H1 (cell line): ENCODE measurements at regions not wholly inside any gene's neighbourhood (a gene's known extent, or its start where the extent isn't known, plus 50 kb on each side); places are given as distances from the start of the nearest gene placed in this dataset.

Experiments
- CEBPB ChIP-seq: IDR thresholded peaks from 2 replicates; pipeline ENCODE4 v1.6.1; 2012; ENCODE audit warnings: low read depth, low read length
- EGR1 ChIP-seq: IDR thresholded peaks from 2 replicates; pipeline ENCODE4 v1.6.1; 2011; ENCODE audit warnings: low read depth, low read length, borderline replicate concordance
- EP300 ChIP-seq, 2 experiments: IDR thresholded peaks; 1 replicate in 1 of 2; 2 replicates in 1 of 2; pipeline ENCODE4 v1.6.1; 2011 to 2012; ENCODE audit warnings: low read depth in 2 of 2, low read length in 2 of 2, mild to moderate bottlenecking in 2 of 2, borderline replicate concordance in 1 of 2, inconsistent platforms in 1 of 2, moderate library complexity in 1 of 2
- EZH2 ChIP-seq: fragments of 200-600 bp; sonication (generic); IDR thresholded peaks from 2 replicates; pipeline ENCODE4 v1.7.1; 2012; ENCODE audit warnings: low read depth, mild to moderate bottlenecking, moderate library complexity, low read length, inconsistent platforms; ENCODE audit not compliant: severe bottlenecking
- KDM5A ChIP-seq: fragments of 200-600 bp; IDR thresholded peaks from 2 replicates; pipeline ENCODE4 v1.7.1; 2012; ENCODE audit warnings: mild to moderate bottlenecking, low read length, inconsistent platforms, mixed read lengths
- RAD21 ChIP-seq, 2 experiments: IDR thresholded peaks in 1 of 2; conservative IDR thresholded peaks in 1 of 2; 2 replicates each; pipeline ENCODE4 v1.6.1; 2011; ENCODE audit warnings: low read depth in 2 of 2, low read length in 2 of 2, improper control_type of control experiment in 1 of 2, inconsistent platforms in 1 of 2, mild to moderate bottlenecking in 1 of 2, moderate library complexity in 1 of 2
- SP1 ChIP-seq: IDR thresholded peaks from 2 replicates; pipeline ENCODE4 v1.6.1; 2011; ENCODE audit warnings: low read depth, low read length
- TBP ChIP-seq: IDR thresholded peaks from 2 replicates; pipeline ENCODE4 v1.6.1; 2011; ENCODE audit warnings: low read depth, low read length, improper control_type of control experiment
- TF ChIP-seq, protein P1 (sequence below), 3 experiments: IDR thresholded peaks; 1 replicate in 2 of 3; 2 replicates in 1 of 3; pipeline versions ENCODE4 v1.5.1 to v1.6.1; 2011; ENCODE audit warnings: low read length in 3 of 3, mild to moderate bottlenecking in 3 of 3, inconsistent platforms in 2 of 3, low read depth in 1 of 3, moderate library complexity in 1 of 3; ENCODE audit not compliant: insufficient read depth in 1 of 3; ENCODE audit errors: control extremely low read depth in 1 of 3

DNA sequence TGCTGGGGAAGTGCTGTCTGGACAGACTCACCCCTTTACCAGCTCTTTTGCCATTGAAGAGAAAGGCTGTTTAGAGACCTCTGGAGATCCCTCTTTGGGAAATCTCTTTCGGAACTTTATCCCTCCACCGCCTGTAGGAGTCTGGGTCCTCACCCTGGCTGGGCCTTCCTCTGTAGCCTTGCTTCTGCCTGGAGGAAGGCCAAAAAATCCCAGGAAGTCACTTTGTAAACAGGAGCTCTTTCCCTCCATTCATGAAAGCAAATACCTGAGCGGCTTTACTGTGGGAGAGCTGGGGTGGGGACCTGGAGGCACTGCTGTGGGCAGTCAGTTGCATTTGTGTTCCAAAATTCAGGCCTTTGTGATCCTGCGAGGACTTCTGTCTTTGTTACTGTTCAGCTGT lies 126.2 kb downstream of the KLF6 start:
- TF ChIP-seq, protein P1, sequence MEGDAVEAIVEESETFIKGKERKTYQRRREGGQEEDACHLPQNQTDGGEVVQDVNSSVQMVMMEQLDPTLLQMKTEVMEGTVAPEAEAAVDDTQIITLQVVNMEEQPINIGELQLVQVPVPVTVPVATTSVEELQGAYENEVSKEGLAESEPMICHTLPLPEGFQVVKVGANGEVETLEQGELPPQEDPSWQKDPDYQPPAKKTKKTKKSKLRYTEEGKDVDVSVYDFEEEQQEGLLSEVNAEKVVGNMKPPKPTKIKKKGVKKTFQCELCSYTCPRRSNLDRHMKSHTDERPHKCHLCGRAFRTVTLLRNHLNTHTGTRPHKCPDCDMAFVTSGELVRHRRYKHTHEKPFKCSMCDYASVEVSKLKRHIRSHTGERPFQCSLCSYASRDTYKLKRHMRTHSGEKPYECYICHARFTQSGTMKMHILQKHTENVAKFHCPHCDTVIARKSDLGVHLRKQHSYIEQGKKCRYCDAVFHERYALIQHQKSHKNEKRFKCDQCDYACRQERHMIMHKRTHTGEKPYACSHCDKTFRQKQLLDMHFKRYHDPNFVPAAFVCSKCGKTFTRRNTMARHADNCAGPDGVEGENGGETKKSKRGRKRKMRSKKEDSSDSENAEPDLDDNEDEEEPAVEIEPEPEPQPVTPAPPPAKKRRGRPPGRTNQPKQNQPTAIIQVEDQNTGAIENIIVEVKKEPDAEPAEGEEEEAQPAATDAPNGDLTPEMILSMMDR (IDR thresholded peaks at IDR 0.05; ENCODE audit: control extremely low read depth in 1 of 3, insufficient read depth in 1 of 3, low read depth in 1 of 3, low read length in 3 of 3): no peak
- TF ChIP-seq KDM5A (no peak), EGR1 (no peak), RAD21 (IDR thresholded peaks at IDR 0.05 in 1 of 2, conservative IDR thresholded peaks at IDR 0.05 in 1 of 2; ENCODE audit: low read depth in 2 of 2, low read length in 2 of 2) (no peak), EZH2 (no peak), TBP (no peak), EP300 (IDR thresholded peaks at IDR 0.05; ENCODE audit: borderline replicate concordance in 1 of 2, low read depth in 2 of 2, low read length in 2 of 2) (no peak), CEBPB (no peak), SP1 (no peak)
